NT2/D1 (cell line): ENCODE measurements at regions not wholly inside any gene's neighbourhood (a gene's known extent, or its start where the extent isn't known, plus 50 kb on each side); places are given as distances from the start of the nearest gene placed in this dataset.
"Not testable (repeated sequence)": the region's sequence is repeated elsewhere in the genome, so short reads cannot be mapped to it uniquely, and the experiment has no call there.

Experiments
- DNase-seq: peaks from one replicate; pipeline ENCODE4 v3.0.0-alpha.2; 2011; ENCODE audit warnings: low read depth, low spot score
- H3K27me3 ChIP-seq: 2 replicates; pipeline ENCODE4 v1.6.0; 2011; ENCODE audit warnings: mild to moderate bottlenecking; ENCODE audit not compliant: insufficient read length, insufficient read depth
- H3K36me3 ChIP-seq: 2 replicates; pipeline ENCODE4 v1.6.1; 2011; ENCODE audit warnings: mild to moderate bottlenecking, low read length, mixed read lengths; ENCODE audit not compliant: insufficient read depth, insufficient read length
- H3K4me1 ChIP-seq: 2 replicates; pipeline ENCODE4 v1.5.1; 2011; ENCODE audit not compliant: insufficient read depth, insufficient read length
- H3K4me3 ChIP-seq: 2 replicates; pipeline ENCODE4 v1.5.1; 2011; ENCODE audit warnings: low read depth; ENCODE audit not compliant: insufficient read length
- H3K9ac ChIP-seq: 2 replicates; pipeline ENCODE4 v1.6.0; 2011; ENCODE audit warnings: low read depth; ENCODE audit not compliant: insufficient read length
- H3K9me3 ChIP-seq: 2 replicates; pipeline ENCODE4 v1.5.1; 2011; ENCODE audit warnings: mild to moderate bottlenecking, low read length; ENCODE audit not compliant: insufficient read depth
- SUZ12 ChIP-seq: IDR thresholded peaks from 2 replicates; pipeline ENCODE4 v1.6.1; 2011; ENCODE audit not compliant: insufficient read length, insufficient read depth; ENCODE audit errors: extremely low read depth
- YY1 ChIP-seq: IDR thresholded peaks from 2 replicates; pipeline ENCODE4 v1.6.1; 2011; ENCODE audit not compliant: insufficient read length, insufficient read depth
- ZNF274 ChIP-seq: IDR thresholded peaks from 2 replicates; pipeline ENCODE4 v1.6.1; 2011; ENCODE audit warnings: mild to moderate bottlenecking, low read depth, low read length

- Histone ChIP-seq H3K27me3 (no peaks in the 10 kb centered on the region), H3K36me3 (no peaks in the 10 kb centered on the region), H3K4me1 (no peaks in the 10 kb centered on the region), H3K4me3 (no peak overlapping the region), H3K9me3 (no peaks in the 10 kb centered on the region), H3K9ac (no peak overlapping the region)
- TF ChIP-seq SUZ12 (no peak), YY1 (no peak), ZNF274 (no peak)
- DNase-seq, result no peak
Observed at GRCh38 chr10:123221418-123221817, 67.2 kb downstream of the BUB3 start.

- no peak overlapping the region for H3K4me3 ChIP-seq
- no peak for TF ChIP-seq ZNF274
- no peak for TF ChIP-seq YY1
- TF ChIP-seq SUZ12, result no peak
- no peaks in the 10 kb centered on the region for H3K9me3 ChIP-seq
- no peaks in the 10 kb centered on the region for H3K4me1 ChIP-seq
- no peak overlapping the region for H3K9ac ChIP-seq
- no peak for DNase-seq
- H3K36me3 ChIP-seq, result no peaks in the 10 kb centered on the region
- H3K27me3 ChIP-seq, result no peaks in the 10 kb centered on the region
Observed at GRCh38 chr10:123222832-123223231, 68.6 kb downstream of the BUB3 start.

- no peak for DNase-seq
- no peak for TF ChIP-seq ZNF274
- no peak for TF ChIP-seq SUZ12
- no peak for TF ChIP-seq YY1
- no peak overlapping the region for H3K9ac ChIP-seq
- H3K9me3 ChIP-seq, result no peaks in the 10 kb centered on the region
- H3K4me3 ChIP-seq, result no peak overlapping the region
- H3K27me3 ChIP-seq, result no peaks in the 10 kb centered on the region
- H3K36me3 ChIP-seq, result no peaks in the 10 kb centered on the region
- H3K4me1 ChIP-seq, result no peaks in the 10 kb centered on the region
Observed at GRCh38 chr10:123227706-123228105, 73.5 kb downstream of the BUB3 start.

- no peak for DNase-seq
- Histone ChIP-seq H3K36me3 (no peaks in the 10 kb centered on the region), H3K4me1 (no peaks in the 10 kb centered on the region), H3K27me3 (no peaks in the 10 kb centered on the region), H3K4me3 (no peak overlapping the region), H3K9me3 (no peaks in the 10 kb centered on the region), H3K9ac (no peak overlapping the region)
- no peak for TF ChIP-seq ZNF274
- TF ChIP-seq SUZ12, result no peak
- no peak for TF ChIP-seq YY1
Observed at GRCh38 chr10:123229927-123230630, 75.9 kb downstream of the BUB3 start.

GRCh38 chr10:123232879-123233278 is 78.7 kb downstream of the BUB3 start:
- H3K27me3 ChIP-seq, DNase-seq, H3K4me3 ChIP-seq, H3K4me1 ChIP-seq, H3K36me3 ChIP-seq, H3K9me3 ChIP-seq, H3K9ac ChIP-seq: not testable (repeated sequence)

GRCh38 chr10:123235014-123235413 is 80.8 kb downstream of the BUB3 start:
- not testable (repeated sequence) for H3K36me3 ChIP-seq, H3K4me3 ChIP-seq, H3K9ac ChIP-seq, H3K4me1 ChIP-seq, H3K9me3 ChIP-seq, H3K27me3 ChIP-seq, DNase-seq

- no peak for DNase-seq
- Histone ChIP-seq H3K9ac (no peak overlapping the region), H3K4me3 (no peak overlapping the region), H3K27me3 (no peaks in the 10 kb centered on the region), H3K36me3 (no peaks in the 10 kb centered on the region), H3K9me3 (no peaks in the 10 kb centered on the region), H3K4me1 (no peaks in the 10 kb centered on the region)
- TF ChIP-seq SUZ12 (no peak), ZNF274 (no peak), YY1 (no peak)
Observed at GRCh38 chr10:123236126-123236525, 81.9 kb downstream of the BUB3 start.

GRCh38 chr10:123240250-123240649 is 86.0 kb downstream of the BUB3 start:
- Histone ChIP-seq H3K4me3 (no peak overlapping the region), H3K9ac (no peak overlapping the region), H3K27me3 (no peaks in the 10 kb centered on the region), H3K4me1 (no peaks in the 10 kb centered on the region), H3K9me3 (no peaks in the 10 kb centered on the region), H3K36me3 (no peaks in the 10 kb centered on the region)
- DNase-seq, result no peak
- TF ChIP-seq ZNF274 (no peak), SUZ12 (no peak), YY1 (no peak)
